GM12865 (cell line): ENCODE measurements at regions not wholly inside any gene's neighbourhood (a gene's known extent, or its start where the extent isn't known, plus 50 kb on each side); places are given as distances from the start of the nearest gene placed in this dataset.
"Not testable (repeated sequence)": the region's sequence is repeated elsewhere in the genome, so short reads cannot be mapped to it uniquely, and the experiment has no call there.

Source experiments
- DNase-seq: peaks from one replicate; pipeline ENCODE4 v3.0.0; 2010; ENCODE audit warnings: low read depth
- H3K4me3 ChIP-seq: 2 replicates; pipeline ENCODE4 v1.5.1; 2011; ENCODE audit warnings: mild to moderate bottlenecking, low read depth, low read length, control low read depth
- CTCF ChIP-seq: IDR thresholded peaks from 2 replicates; pipeline ENCODE4 v1.5.1; 2011; ENCODE audit warnings: low read length, control low read depth, low read depth, inconsistent platforms; ENCODE audit not compliant: insufficient read depth; ENCODE audit errors: missing control alignments

- no peak overlapping the region for H3K4me3 ChIP-seq
- DNase-seq, result no peak
- TF ChIP-seq CTCF, result no peak
Observed at GRCh38 chr1:221276896-221277409, 397.7 kb downstream of the HLX start.

- no peak for TF ChIP-seq CTCF
- no peak overlapping the region for H3K4me3 ChIP-seq
- DNase-seq, result no peak
Observed at GRCh38 chr1:221279146-221279545, 399.9 kb downstream of the HLX start.

GRCh38 chr1:221283532-221283931 is 404.3 kb downstream of the HLX start:
- DNase-seq, result no peak
- no peak overlapping the region for H3K4me3 ChIP-seq
- no peak for TF ChIP-seq CTCF

- DNase-seq, result no peak
- no peak overlapping the region for H3K4me3 ChIP-seq
- no peak for TF ChIP-seq CTCF
Observed at GRCh38 chr1:221284028-221284427, 404.8 kb downstream of the HLX start.

- H3K4me3 ChIP-seq, DNase-seq: not testable (repeated sequence)
Observed at GRCh38 chr1:221284991-221285390, 405.7 kb downstream of the HLX start.

- H3K4me3 ChIP-seq, DNase-seq: not testable (repeated sequence)
Observed at GRCh38 chr1:221285458-221286210, 406.4 kb downstream of the HLX start.

- H3K4me3 ChIP-seq, result no peak overlapping the region
- no peak for DNase-seq
- no peak for TF ChIP-seq CTCF
Observed at GRCh38 chr1:221286399-221286798, 407.2 kb downstream of the HLX start.

- DNase-seq, result no peak
- no peak for TF ChIP-seq CTCF
- H3K4me3 ChIP-seq, result no peak overlapping the region
Observed at GRCh38 chr1:221289103-221289502, 409.9 kb downstream of the HLX start.
